ENCODE measurements at regions not wholly inside any gene's neighbourhood (a gene's known extent, or its start where the extent isn't known, plus 50 kb on each side); places are given as distances from the start of the nearest gene placed in this dataset.

DNA sequence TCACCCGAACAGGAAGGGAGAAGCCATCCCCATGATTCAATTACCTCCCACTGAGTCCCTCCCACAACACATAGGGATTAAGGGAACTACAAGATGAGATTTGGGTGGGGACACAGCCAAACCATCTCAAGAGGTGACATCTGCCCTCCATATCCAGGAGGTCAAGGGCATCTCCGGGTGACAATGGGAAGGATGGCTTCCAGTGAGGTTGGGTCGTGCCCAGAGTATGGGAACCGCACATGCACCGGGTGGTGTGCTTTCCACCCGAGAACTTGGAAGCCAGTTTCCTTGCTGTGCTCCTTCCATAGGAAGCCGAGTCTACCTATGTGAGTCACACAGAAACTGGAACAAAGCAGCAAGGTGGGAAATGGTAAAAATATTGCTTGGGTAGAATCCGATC is 216.9 kb upstream of the SALL3 start:
- TF ChIP-seq, protein P1, sequence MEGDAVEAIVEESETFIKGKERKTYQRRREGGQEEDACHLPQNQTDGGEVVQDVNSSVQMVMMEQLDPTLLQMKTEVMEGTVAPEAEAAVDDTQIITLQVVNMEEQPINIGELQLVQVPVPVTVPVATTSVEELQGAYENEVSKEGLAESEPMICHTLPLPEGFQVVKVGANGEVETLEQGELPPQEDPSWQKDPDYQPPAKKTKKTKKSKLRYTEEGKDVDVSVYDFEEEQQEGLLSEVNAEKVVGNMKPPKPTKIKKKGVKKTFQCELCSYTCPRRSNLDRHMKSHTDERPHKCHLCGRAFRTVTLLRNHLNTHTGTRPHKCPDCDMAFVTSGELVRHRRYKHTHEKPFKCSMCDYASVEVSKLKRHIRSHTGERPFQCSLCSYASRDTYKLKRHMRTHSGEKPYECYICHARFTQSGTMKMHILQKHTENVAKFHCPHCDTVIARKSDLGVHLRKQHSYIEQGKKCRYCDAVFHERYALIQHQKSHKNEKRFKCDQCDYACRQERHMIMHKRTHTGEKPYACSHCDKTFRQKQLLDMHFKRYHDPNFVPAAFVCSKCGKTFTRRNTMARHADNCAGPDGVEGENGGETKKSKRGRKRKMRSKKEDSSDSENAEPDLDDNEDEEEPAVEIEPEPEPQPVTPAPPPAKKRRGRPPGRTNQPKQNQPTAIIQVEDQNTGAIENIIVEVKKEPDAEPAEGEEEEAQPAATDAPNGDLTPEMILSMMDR (IDR thresholded peaks at IDR 0.05): no peak
- TF ChIP-seq EP300 (IDR thresholded peaks at IDR 0.05): no peak
- TF ChIP-seq POLR2AphosphoS5 (IDR thresholded peaks at IDR 0.05): no peak
- TF ChIP-seq POLR2A (IDR thresholded peaks at IDR 0.05): no peak

Data from sigmoid colon (tissue), 4 donors.